22Rv1 (cell line): ENCODE measurements at regions not wholly inside any gene's neighbourhood (a gene's known extent, or its start where the extent isn't known, plus 50 kb on each side); places are given as distances from the start of the nearest gene placed in this dataset.

Experiments used
- H3K27ac ChIP-seq: fragments of 450-650 bp; 2 replicates; pipeline ENCODE4 v1.5.1; 2017
- CTCF ChIP-seq: fragments of 450-650 bp; IDR thresholded peaks from 2 replicates; pipeline ENCODE4 v1.5.1; 2017; ENCODE audit warnings: mild to moderate bottlenecking
- ZFX ChIP-seq: fragments of 450-650 bp; IDR thresholded peaks from 2 replicates; pipeline ENCODE4 v1.6.1; 2017; ENCODE audit warnings: antibody characterized with exemption, borderline replicate concordance

- no peak overlapping the region for H3K27ac ChIP-seq
- TF ChIP-seq ZFX (no peak), CTCF (no peak)
Measured at GRCh38 chr2:144126302-144126701, 393.6 kb downstream of the ZEB2 start.

- no peak for TF ChIP-seq ZFX
- no peak for TF ChIP-seq CTCF
- H3K27ac ChIP-seq: no peak overlapping the region
Measured at GRCh38 chr2:144125751-144126150, 394.2 kb downstream of the ZEB2 start.

- H3K27ac ChIP-seq: no peak overlapping the region
- no peak for TF ChIP-seq CTCF
- no peak for TF ChIP-seq ZFX
Measured at GRCh38 chr2:144124882-144125281, 395.0 kb downstream of the ZEB2 start.

- TF ChIP-seq CTCF (no peak), ZFX (no peak)
- H3K27ac ChIP-seq: no peak overlapping the region
Measured at GRCh38 chr2:144120487-144120886, 399.4 kb downstream of the ZEB2 start.

GRCh38 chr2:144117086-144117485 is 402.8 kb downstream of the ZEB2 start:
- TF ChIP-seq CTCF (no peak), ZFX (no peak)

GRCh38 chr2:144115739-144116291 is 404.1 kb downstream of the ZEB2 start:
- TF ChIP-seq CTCF: no peak
- TF ChIP-seq ZFX: no peak
- H3K27ac ChIP-seq: no peak overlapping the region

More at GRCh38 chr2:144117086-144117485, 402.8 kb downstream of the ZEB2 start:
- H3K27ac ChIP-seq: no peak overlapping the region

GRCh38 chr2:144114760-144115159 is 405.2 kb downstream of the ZEB2 start:
- no peak for TF ChIP-seq CTCF
- TF ChIP-seq ZFX: no peak

More at GRCh38 chr2:144114760-144115159, 405.2 kb downstream of the ZEB2 start:
- H3K27ac ChIP-seq: no peak overlapping the region
